NOMO-1 treated with DMSO at 0.1 percent for 48 hours (cell line): ENCODE measurements at regions not wholly inside any gene's neighbourhood (a gene's known extent, or its start where the extent isn't known, plus 50 kb on each side); places are given as distances from the start of the nearest gene placed in this dataset.

Source experiments
- DNase-seq: peaks from one replicate; lab custom pipeline; 2025; ENCODE audit not compliant: unreplicated experiment; lab: John Stamatoyannopoulos, UW

DNA sequence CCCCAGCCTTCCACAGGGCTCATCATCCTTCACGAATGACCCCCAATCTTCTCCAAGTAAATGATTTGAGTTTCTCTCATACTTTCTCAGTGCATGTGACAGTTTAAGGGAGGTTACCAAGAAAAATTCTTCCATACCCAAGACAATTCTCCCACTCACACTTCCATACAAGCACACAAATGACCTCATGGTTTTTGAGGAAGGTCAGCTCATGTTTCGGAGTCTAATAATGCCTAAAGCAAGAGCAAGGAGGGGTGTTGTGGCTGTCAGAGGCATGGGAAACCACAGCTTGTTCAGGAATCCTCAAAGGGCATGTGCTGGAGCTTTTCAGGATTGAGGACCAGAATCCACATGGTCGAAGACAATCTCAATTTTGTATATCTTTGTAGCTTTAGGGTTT is 279.0 kb downstream of the MAFB start:
- DNase-seq: no peak

DNA sequence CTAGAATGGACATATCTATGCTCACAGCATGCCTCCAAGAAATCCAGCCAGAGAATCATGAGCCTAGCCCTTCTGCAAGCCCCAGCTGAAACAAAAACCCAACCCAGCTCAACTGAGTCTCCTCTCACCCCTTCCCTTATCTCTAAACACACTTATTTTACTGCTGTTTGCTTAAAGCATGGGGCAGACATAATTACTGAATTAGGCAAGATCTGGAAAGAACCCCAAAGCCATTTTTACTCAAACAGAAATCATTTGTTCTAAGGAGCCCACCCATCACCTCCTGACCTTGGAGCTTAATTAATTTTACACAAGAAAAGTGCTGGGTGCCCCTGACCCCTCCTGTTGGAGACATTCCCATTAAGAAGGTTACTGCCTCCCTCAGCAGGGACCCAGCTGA is 291.6 kb downstream of the MAFB start:
- no peak for DNase-seq

- no peak for DNase-seq
Measured at GRCh38 chr20:40393197-40394079, 295.6 kb downstream of the MAFB start.

GRCh38 chr20:40390654-40391053 is 298.4 kb downstream of the MAFB start:
- no peak for DNase-seq

- DNase-seq: no peak
Measured at GRCh38 chr20:40370800-40371199, 318.2 kb downstream of the MAFB start.

DNA sequence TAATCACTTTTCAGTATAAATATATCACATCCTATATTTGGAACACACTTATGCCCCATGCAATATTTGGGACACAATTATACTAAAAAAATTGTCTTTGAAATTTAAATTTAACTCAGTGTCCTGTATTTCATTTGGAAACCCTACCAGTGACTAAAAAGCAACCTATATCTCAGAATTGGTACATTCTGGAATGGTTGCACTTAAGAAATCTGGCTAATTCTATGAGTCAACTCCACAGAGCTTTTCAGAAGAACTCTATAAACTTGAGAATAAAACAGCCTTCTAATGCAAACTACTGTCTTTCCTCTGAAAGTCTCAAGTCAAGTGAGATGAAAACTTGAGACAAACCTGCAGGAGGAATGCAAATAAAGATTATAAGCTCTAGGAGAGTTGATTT is 320.2 kb downstream of the MAFB start:
- DNase-seq: no peak

DNA sequence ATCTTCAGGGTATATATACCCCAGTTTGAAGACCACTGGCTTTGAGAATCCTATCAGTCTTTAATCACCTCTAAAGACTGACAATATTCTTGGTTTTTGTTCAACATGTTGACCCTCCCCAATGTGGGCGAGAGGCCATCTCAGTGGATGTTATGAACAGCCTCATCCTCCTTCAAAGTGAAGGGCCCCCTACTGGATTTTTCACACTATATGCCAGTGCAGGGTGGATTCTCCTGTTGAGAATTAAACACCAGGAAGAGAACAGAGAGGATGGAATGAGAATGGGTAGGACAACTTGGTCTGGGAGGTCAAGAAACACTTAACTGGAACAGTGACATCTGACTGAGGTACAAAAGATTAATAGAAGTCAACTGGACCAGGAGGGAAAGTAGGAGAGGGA is 327.1 kb downstream of the MAFB start:
- no peak for DNase-seq

DNA sequence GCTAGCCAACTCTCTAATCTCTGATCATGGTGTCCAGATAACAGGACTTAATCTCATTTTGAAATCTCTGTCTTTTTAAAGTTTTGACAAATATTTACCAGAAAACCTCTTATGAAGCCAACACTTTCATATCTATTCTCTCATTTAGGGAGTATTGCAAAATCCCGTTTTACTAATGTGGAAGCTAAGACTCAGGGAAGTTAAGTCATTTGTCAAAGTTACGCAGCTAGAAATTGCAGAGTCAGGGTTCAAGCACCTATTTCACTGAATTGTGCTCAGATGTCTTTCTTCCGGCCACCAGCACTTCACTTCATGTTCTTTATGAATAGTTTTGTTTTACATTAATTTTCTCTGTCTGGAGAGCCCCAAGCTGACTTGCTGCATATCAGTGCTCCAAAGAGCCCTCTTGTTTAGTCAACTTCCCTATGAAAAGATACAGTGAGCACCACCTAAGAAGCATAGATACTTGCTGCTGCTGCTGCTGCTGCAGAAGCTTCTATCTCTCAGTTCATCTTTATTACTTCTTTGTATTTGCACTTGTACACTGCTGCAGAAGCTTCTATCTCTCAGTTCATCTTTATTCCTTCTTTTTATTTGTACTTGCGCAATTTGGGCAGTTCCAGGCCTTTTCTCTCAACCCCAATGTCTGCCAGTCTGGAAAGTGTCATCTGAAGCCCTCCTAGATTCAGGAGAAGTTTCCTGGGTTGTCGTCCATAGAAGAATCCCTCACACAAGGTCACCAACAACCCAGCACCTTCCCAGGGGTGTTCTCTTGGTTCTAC is 329.7 kb downstream of the MAFB start:
- DNase-seq: peak; percentile 38

DNA sequence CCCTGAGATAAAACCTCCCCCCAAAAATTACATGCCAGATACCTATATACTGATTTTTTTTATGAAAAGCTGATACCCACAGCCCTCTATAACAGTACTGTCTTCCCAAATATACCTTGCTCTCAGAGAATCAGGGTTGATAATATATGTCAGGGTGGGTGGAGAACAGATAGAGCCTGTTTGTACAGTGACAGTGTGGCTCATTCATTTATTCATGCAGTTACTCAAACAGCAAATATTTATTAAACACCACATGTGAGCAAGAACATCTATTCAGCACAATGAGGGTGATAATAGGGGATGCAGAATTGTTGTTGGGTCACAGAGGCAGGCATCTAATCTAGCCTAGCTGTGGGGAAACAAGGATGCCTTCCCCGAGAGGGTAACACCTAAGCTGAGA is 334.2 kb downstream of the MAFB start:
- DNase-seq: no peak

DNA sequence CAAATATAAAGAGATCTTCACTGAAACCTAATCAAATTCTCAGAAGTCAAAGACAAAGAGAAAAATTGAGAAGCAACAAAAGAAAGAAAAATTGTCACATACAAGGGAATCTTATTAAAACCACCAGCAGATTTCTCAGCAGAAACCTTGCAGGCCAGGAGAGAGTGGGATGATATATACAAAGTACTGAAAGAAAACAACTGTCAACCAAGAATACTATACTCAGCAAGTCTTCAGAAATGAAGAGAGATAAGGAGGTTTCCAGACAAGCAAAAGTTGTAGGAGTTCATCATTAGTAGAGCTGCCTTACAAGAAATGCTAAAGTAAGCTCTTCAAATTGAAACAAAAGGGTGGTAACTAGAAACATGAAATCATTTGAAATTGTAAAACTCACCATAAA is 345.6 kb downstream of the MAFB start:
- DNase-seq: no peak

- DNase-seq: no peak
Measured at GRCh38 chr20:40341561-40341960, 347.5 kb downstream of the MAFB start.

DNA sequence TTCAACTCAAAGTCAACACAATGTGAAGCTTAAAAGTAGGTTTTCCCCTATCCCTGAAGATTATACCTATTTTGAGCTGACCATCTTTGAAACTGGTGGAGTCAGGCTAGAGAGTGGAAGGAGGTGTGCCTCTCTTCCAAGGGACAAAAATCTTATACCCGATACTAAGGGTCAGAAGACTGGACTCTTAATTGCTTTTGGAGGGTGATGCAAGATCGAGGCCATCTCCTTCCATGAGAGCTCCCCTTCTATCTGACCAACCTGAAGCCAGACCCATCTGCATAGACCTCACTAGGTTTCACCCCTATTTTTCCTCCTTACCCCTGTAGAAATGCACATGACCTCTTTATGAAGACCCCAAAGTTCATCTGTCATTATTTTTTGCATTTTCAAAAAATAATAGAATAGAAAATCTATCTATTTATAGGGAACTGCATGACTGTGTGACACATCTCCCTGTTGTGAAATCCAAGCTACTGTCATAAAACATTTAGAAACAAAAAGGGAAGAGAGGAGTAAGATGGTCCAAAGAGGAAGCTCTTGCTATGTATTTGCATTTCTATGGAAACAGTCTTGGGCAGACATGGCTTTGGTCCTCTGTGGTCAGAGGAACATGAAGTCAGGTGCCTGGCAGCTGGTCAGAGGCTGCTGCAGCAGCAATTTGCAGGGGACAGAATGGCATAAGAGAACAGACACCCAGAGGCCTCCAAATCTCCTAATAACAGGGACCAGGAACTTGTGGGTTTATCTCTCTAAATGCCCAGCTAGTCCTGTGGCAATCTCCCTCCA is 349.2 kb downstream of the MAFB start:
- DNase-seq: peak; percentile 99

- DNase-seq: no peak
Measured at GRCh38 chr20:40336533-40336932, 352.5 kb downstream of the MAFB start.

DNA sequence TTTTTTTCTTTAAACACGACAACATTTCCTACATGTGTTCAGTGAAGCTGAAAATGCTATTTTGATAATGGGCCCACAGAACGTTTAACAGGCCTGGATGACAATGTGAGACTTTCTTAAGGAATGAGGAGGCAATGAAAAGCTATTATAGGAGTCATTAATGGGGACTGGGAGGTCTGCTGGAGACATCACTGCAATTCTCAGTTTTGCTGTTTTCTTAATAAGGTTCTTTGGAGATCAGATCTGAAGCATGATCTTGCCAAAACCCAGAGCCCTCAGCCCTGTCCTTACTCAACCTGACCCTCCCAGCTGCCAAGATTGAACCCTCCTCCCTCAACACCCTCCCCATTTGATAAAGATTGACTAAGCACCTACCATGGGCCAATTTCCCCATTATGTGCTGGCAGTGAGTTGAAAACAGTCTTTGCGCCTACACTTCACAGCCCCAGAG is 353.1 kb downstream of the MAFB start:
- no peak for DNase-seq

DNA sequence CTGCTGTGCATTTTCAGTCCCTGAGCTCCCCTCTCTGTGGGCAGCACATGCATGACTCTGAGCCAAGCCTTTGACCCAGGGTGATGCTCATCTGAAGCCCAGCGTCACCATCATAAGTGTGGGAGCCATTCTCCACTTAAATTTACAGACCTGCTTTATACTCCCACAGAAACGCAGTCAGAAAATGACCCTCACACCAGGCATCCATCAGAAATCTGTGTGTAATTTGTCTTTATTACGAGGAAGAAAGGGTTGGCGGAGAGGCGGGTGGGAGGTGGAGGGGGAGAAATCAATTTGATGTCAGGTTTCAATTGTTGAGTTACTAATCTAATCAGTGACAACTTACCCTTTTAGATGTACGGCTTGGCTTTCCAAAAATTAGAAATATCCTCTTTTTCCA is 353.6 kb downstream of the MAFB start:
- DNase-seq: no peak

- DNase-seq: no peak
Measured at GRCh38 chr20:40333591-40333990, 355.4 kb downstream of the MAFB start.

- DNase-seq: no peak
Measured at GRCh38 chr20:40331807-40332560, 357.1 kb downstream of the MAFB start.

DNA sequence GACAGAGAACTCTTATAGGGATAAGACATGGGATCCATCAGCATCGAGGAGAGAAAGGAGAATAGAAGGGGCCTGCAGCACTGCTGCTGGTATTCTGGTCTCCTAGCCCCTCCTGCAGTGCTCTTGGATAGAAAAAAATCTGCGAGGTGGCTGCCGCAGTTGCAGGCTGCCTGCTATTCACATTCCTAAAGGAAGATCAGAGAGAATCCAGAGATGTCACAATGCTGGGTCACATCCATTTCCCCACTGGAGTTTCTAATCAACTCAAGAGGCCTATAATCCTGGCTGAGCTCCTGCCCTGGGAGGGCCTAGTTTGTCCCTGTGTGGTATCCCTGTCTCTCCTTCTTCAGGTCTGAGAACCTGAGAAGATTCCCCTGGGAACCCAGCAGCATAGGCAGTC is 357.8 kb downstream of the MAFB start:
- DNase-seq: no peak

DNA sequence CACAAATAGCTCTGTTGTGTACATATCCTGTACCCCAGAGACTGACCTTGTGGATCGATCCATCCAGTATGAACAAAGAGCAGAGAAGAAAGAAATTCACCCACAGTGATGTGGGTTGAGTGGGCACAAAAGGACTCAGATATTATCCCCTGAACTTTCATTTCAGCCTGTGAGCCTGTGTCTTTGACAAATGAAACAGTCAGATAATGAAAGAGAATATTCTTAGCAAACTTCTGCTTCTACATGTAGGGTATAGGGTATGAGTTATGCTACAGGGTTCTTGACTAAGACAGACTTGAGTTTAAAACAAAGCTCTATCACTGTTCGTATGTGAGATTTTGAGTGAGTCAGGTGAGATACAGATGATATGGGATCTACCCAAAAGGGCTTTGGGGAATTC is 359.7 kb downstream of the MAFB start:
- no peak for DNase-seq

GRCh38 chr20:40326784-40327183 is 362.3 kb downstream of the MAFB start:
- DNase-seq: no peak
